ENCODE measurements at regions not wholly inside any gene's neighbourhood (a gene's known extent, or its start where the extent isn't known, plus 50 kb on each side); places are given as distances from the start of the nearest gene placed in this dataset.

DNA sequence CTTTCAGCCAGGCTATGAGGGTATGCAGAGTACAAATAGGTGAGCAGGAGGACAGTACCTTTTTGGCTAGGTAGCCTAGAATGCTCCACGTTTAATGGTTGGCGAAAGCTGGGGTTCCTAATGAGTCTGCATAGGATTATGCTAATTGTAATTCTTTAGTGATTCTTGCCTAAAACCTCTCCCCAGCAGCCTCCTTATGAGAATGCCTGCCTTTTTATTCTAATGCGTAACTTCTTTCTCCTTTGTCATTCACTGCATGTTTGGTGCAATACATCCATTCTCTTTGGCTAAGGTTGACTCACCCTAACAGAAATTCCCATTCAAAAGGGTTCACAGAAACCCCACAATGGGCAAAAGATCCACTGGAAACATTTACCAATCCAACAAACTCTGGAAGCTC is 752.2 kb downstream of the FSCB start:
- no peaks in the 10 kb centered on the region for H3K79me2 ChIP-seq (ENCODE audit: control insufficient read depth, low read length)

GRCh38 chr14:43745746-43746145 is 761.3 kb downstream of the FSCB start:
- no peaks in the 10 kb centered on the region for H3K36me3 ChIP-seq (ENCODE audit: control insufficient read depth, low read length)
- no peak overlapping the region for H3K4me2 ChIP-seq (ENCODE audit: low read length)
- H3K27ac ChIP-seq (ENCODE audit: low read depth, low read length): no peak overlapping the region
- H3K9me2 ChIP-seq (replicated peaks; ENCODE audit: control insufficient read depth, low read length): no peaks in the 10 kb centered on the region
- H3F3A ChIP-seq (ENCODE audit: control insufficient read depth, insufficient read depth): no peaks in the 10 kb centered on the region
- H3K4me3 ChIP-seq (ENCODE audit: low read length): no peak overlapping the region
- no peaks in the 10 kb centered on the region for H3K79me2 ChIP-seq (ENCODE audit: control insufficient read depth, low read length)
- H3K4me1 ChIP-seq (ENCODE audit: control insufficient read depth, low read length): no peaks in the 10 kb centered on the region
- H4K20me1 ChIP-seq (ENCODE audit: control insufficient read depth, insufficient read depth, low read depth, low read length): no peaks in the 10 kb centered on the region
- no peaks in the 10 kb centered on the region for H3K27me3 ChIP-seq (ENCODE audit: control insufficient read depth, low read length)
- TF ChIP-seq EZH2phosphoT487 (IDR thresholded peaks at IDR 0.05; ENCODE audit: borderline replicate concordance, low read length): no peak
- TF ChIP-seq, protein P1, sequence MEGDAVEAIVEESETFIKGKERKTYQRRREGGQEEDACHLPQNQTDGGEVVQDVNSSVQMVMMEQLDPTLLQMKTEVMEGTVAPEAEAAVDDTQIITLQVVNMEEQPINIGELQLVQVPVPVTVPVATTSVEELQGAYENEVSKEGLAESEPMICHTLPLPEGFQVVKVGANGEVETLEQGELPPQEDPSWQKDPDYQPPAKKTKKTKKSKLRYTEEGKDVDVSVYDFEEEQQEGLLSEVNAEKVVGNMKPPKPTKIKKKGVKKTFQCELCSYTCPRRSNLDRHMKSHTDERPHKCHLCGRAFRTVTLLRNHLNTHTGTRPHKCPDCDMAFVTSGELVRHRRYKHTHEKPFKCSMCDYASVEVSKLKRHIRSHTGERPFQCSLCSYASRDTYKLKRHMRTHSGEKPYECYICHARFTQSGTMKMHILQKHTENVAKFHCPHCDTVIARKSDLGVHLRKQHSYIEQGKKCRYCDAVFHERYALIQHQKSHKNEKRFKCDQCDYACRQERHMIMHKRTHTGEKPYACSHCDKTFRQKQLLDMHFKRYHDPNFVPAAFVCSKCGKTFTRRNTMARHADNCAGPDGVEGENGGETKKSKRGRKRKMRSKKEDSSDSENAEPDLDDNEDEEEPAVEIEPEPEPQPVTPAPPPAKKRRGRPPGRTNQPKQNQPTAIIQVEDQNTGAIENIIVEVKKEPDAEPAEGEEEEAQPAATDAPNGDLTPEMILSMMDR (IDR thresholded peaks at IDR 0.05; ENCODE audit: low read depth, low read length, poor library complexity, severe bottlenecking): no peak
- H3K9me3 ChIP-seq (ENCODE audit: control insufficient read depth, insufficient read depth, low read length): no peaks in the 10 kb centered on the region

More for the DNA sequence above, 752.2 kb downstream of the FSCB start:
- TF ChIP-seq EZH2phosphoT487 (IDR thresholded peaks at IDR 0.05; ENCODE audit: borderline replicate concordance, low read length): no peak
- TF ChIP-seq, protein P1 (IDR thresholded peaks at IDR 0.05; ENCODE audit: low read depth, low read length, poor library complexity, severe bottlenecking): no peak
- H3K4me3 ChIP-seq (ENCODE audit: low read length): no peak overlapping the region
- no peaks in the 10 kb centered on the region for H3K9me3 ChIP-seq (ENCODE audit: control insufficient read depth, insufficient read depth, low read length)
- H3K4me1 ChIP-seq (ENCODE audit: control insufficient read depth, low read length): no peaks in the 10 kb centered on the region
- no peaks in the 10 kb centered on the region for H3K9me2 ChIP-seq (replicated peaks; ENCODE audit: control insufficient read depth, low read length)
- no peak overlapping the region for H3K27ac ChIP-seq (ENCODE audit: low read depth, low read length)
- no peak overlapping the region for H3K4me2 ChIP-seq (ENCODE audit: low read length)
- no peaks in the 10 kb centered on the region for H3K36me3 ChIP-seq (ENCODE audit: control insufficient read depth, low read length)
- no peaks in the 10 kb centered on the region for H3K27me3 ChIP-seq (ENCODE audit: control insufficient read depth, low read length)
- H4K20me1 ChIP-seq (ENCODE audit: control insufficient read depth, insufficient read depth, low read depth, low read length): no peaks in the 10 kb centered on the region
- H3F3A ChIP-seq (ENCODE audit: control insufficient read depth, insufficient read depth): no peaks in the 10 kb centered on the region

GRCh38 chr14:43735932-43736331 is 771.2 kb downstream of the FSCB start:
- Histone ChIP-seq H3K27ac (ENCODE audit: low read depth, low read length) (no peak overlapping the region), H3K4me1 (ENCODE audit: control insufficient read depth, low read length) (no peaks in the 10 kb centered on the region), H3F3A (ENCODE audit: control insufficient read depth, insufficient read depth) (no peaks in the 10 kb centered on the region), H3K4me2 (ENCODE audit: low read length) (no peak overlapping the region), H4K20me1 (ENCODE audit: control insufficient read depth, insufficient read depth, low read depth, low read length) (no peaks in the 10 kb centered on the region), H3K79me2 (ENCODE audit: control insufficient read depth, low read length) (no peaks in the 10 kb centered on the region), H3K9me3 (ENCODE audit: control insufficient read depth, insufficient read depth, low read length) (no peaks in the 10 kb centered on the region), H3K4me3 (ENCODE audit: low read length) (no peak overlapping the region), H3K27me3 (ENCODE audit: control insufficient read depth, low read length) (no peaks in the 10 kb centered on the region), H3K36me3 (ENCODE audit: control insufficient read depth, low read length) (no peaks in the 10 kb centered on the region), H3K9me2 (replicated peaks; ENCODE audit: control insufficient read depth, low read length) (no peaks in the 10 kb centered on the region)
- TF ChIP-seq, protein P1 (IDR thresholded peaks at IDR 0.05; ENCODE audit: low read depth, low read length, poor library complexity, severe bottlenecking): no peak
- no peak for TF ChIP-seq EZH2phosphoT487 (IDR thresholded peaks at IDR 0.05; ENCODE audit: borderline replicate concordance, low read length)

DNA sequence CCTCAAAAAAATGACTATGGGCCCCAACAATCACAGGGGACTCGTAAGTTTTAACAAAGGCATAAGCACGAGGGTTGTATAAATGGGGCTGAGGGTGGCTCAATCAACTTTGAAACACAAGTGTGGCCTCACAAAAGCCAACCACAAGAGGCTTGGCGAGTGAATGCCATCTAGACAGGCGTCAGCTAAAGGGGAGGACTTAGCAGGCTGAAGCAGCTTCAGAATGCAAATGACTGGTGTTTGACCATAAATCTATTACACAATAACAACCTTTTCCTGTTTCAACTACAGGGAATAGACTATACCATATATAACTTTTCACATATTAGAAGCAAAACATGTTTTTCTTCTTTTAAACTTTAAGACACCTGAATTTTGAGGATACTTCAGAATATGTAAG is 777.9 kb downstream of the FSCB start:
- H3K79me2 ChIP-seq (ENCODE audit: control insufficient read depth, low read length): no peaks in the 10 kb centered on the region
- no peaks in the 10 kb centered on the region for H3K27me3 ChIP-seq (ENCODE audit: control insufficient read depth, low read length)
- no peaks in the 10 kb centered on the region for H3K9me2 ChIP-seq (replicated peaks; ENCODE audit: control insufficient read depth, low read length)
- TF ChIP-seq EZH2phosphoT487 (IDR thresholded peaks at IDR 0.05; ENCODE audit: borderline replicate concordance, low read length): no peak
- TF ChIP-seq, protein P1 (IDR thresholded peaks at IDR 0.05; ENCODE audit: low read depth, low read length, poor library complexity, severe bottlenecking): no peak
- no peak overlapping the region for H3K4me3 ChIP-seq (ENCODE audit: low read length)
- H4K20me1 ChIP-seq (ENCODE audit: control insufficient read depth, insufficient read depth, low read depth, low read length): no peaks in the 10 kb centered on the region
- H3K4me1 ChIP-seq (ENCODE audit: control insufficient read depth, low read length): no peaks in the 10 kb centered on the region
- H3F3A ChIP-seq (ENCODE audit: control insufficient read depth, insufficient read depth): no peaks in the 10 kb centered on the region
- H3K9me3 ChIP-seq (ENCODE audit: control insufficient read depth, insufficient read depth, low read length): no peaks in the 10 kb centered on the region
- H3K27ac ChIP-seq (ENCODE audit: low read depth, low read length): no peak overlapping the region
- H3K36me3 ChIP-seq (ENCODE audit: control insufficient read depth, low read length): no peaks in the 10 kb centered on the region
- no peak overlapping the region for H3K4me2 ChIP-seq (ENCODE audit: low read length)
